ENCODE measurements at regions not wholly inside any gene's neighbourhood (a gene's known extent, or its start where the extent isn't known, plus 50 kb on each side); places are given as distances from the start of the nearest gene placed in this dataset.

DNA sequence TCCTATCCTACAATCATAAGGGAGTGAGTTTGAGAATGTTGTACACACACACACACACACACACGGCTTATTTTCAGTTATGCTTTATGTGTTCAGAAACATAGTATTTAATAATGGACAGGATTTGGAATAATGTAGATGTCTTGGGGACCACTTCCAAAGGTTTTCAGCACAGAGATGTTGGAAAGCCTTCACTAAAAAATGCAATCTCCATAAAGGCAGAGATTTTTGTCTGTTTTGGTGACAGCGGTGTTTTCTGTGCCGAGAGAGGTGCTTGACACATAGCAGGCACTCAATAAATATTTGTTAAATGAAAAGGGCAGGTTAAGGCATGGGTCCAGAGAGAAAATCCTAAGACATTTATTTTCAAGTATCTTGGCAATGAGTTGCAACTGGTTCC, 428.2 kb upstream of the RGMA start:
- DNase-seq = no peak

- DNase-seq = no peak
These were observed 426.4 kb upstream of the RGMA start for GRCh38 chr15:93515256-93516051.

DNA sequence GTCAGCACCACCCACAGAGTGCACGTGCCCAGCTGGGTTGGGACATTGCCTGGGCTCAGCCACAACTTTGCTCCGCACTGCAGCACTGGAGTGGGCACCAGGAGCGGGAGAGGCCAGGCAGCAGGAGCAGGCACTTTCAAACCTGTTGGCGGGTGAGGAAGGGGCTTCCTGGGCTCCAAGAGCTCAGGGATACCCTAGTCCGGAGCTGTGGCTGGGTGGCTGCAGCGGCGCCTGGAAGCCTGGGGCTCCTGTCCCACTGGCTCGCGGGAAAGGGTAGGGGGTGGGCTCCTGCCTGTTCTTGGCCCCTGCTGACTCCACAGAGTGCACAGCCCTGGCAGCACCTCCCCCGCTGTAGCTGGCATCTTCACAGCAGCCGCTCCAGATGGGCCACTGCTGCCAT, 417.6 kb upstream of the RGMA start:
- DNase-seq = no peak

- DNase-seq = no peak
These were observed 416.5 kb upstream of the RGMA start for GRCh38 chr15:93505506-93505905.

DNA sequence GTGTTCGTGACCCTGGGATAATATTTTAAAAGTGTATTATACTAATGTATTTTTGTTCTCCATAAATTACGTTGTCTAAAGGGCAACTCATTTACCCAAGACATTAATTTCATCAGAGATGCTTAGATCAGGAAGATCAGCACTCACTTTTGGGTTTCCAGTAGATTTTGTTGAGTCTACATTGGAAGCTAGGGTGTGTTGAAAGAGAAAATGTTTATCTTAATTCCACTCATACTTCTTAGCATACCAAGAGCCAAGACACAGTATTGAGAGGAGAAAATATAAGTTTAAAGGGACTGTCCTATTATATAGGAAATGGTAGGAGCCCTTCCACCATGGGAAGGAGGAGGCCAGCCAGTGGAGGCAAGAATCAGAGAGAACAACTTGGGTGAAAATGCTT, 412.9 kb upstream of the RGMA start:
- DNase-seq = no peak

GRCh38 chr15:93500155-93500554, 411.1 kb upstream of the RGMA start:
- DNase-seq = no peak

DNA sequence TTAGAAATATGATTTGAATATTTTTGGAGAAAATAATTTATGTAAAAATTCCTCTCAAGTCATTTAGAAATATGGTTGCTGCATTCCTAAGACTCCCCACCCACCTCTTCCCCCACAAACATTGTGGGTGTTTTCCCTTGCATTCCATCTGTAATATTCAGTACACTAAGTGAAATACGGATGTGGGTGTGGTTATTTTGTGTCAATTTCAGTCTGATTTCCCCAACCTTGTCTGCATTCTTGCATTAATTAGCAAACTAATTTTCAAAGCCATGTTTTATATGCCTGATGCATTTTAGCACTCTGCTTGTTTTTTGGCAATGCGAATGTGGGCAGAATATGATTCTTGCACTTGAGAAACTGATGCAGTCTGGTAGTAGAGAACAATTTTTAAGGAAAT, 408.3 kb upstream of the RGMA start:
- no peak for DNase-seq

DNA sequence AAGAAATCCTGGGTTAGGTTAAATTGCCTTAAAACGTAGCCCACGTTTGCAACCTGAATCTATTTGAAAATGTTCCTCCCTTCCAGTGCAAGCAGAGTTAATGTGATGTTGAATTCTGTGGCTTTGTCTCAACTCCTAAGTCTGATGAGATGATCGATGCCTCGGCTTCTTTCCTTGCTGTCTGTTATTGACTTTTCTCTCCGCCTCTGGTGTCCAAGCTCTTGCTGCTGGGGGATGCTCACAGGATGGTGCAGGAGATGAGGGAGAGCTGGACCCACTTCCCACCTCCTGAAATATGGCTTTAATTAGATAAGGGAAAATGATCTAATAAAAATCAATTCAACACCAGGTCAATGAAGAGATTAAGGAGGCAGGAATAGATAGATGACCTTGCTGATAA, 407.9 kb upstream of the RGMA start:
- no peak for DNase-seq

DNA sequence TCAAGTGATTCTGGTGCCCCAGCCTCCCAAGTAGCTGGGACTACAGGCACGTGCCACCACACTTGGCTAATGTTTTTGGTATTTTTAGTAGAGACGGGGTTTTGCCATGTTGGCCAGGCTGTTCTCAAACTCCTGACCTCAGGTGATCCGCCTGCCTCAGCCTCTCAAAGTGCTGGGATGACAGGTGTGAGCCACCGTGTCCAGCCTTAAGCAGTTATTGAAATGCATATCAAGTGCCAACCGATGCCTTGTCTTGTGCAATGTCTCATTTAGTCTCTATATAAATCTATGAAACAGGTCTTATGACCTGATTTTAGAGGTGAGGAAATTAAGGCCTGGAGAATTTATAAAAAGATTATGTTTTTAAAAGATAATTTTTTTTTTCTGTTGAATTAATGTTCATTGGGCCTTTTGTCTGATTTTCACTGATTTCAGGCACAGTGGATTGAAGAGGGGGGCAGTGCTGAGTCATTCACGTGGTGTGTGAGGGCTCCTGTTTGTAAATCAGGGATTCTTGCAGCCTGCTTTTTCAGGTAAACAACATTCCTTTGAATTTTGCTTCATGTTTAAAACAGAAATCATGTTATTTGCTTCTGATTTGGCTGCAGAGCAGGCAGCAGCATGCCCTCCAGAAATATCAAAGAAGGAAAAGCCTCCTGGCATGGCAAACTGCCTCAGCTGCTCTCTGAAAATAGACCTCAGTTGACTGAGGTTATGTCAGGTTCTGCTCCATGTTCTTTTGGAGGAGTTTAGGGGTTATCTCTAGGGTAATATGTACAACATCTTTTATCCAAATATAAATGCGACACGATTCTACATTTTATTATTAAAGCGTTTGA, 407.0 kb upstream of the RGMA start:
- no peak for DNase-seq

- DNase-seq = no peak
These were observed 404.2 kb upstream of the RGMA start for GRCh38 chr15:93493172-93493571.

- DNase-seq = no peak
These were observed 402.3 kb upstream of the RGMA start for GRCh38 chr15:93491291-93491690.

- no peak for DNase-seq
These were observed 399.3 kb upstream of the RGMA start for GRCh38 chr15:93488296-93488713.

DNA sequence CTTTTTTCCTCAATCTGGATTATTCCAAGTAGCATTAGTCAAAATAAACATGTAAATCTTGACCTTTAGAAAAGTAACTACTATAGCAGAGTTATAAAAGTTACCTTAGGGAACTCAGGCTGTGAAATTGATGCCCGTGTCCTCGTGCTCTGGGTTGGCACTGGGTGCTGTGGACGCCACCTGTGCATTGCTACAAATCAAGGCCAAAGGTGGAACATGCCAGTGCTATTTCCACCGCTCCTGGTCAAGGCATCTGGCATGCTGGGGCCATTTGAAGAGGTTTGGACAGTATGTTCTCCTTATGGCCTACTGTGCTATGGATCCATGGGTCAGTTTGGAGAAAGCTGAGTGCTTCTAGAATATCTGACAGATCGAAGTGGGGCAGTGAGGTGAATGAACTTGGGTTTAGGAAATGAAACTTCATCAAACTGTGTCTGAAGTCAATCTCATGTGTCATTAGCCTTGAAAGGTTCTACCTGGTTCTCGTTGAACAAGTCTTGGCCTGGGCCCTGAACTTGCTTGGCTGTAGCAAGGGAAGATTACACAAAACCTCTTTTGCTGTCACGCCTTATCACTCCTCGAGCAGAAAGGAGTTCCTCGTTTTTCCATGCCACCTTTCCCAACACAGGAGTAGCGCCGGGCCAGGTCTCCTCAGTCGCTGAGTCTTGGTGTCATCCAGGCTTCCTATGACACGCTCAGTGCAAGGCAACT, 397.6 kb upstream of the RGMA start:
- no peak for DNase-seq

DNA sequence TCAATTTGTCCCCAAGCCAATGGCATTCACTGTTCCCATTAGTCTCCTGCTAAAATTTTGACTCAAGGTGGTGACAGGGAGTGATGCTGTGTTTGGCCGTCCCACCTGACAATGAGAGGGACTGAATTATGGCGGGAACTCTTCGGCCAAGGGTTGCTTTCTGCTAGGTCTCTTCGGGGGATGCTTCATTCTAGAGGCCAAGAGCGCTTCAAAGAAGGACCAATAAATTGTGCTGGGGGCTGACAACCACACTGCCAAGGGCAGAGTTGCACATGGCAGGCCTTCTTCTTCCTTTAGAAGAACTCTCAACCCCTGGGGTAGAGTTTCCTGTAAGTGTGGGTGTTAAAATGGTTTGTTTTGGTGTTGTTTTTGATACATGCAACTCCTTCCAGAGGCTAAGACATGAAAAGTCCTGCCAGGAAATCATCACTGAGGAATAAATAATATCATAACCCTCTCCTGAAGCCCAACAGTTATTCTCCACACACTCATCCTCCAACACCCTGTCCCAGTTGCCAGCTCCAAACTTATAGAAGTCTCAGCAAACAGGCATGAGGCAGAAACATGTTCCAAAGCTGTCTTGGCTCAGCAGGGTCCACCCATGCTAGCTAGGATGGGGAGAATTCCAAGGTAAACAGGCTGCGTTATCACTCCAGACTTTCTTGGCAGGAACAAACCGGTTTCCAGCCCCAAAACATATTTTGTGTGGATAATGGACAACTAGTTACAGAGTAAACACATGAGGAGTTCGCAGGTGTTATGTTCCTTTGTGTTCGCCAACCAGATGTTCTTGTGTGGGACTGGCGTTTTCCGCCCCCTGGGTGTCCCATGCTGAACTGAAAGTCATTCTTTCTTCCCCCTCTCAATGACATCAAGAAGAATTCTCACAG, 396.7 kb upstream of the RGMA start:
- no peak for DNase-seq

- no peak for DNase-seq
These were observed 394.9 kb upstream of the RGMA start for GRCh38 chr15:93483923-93484322.

DNA sequence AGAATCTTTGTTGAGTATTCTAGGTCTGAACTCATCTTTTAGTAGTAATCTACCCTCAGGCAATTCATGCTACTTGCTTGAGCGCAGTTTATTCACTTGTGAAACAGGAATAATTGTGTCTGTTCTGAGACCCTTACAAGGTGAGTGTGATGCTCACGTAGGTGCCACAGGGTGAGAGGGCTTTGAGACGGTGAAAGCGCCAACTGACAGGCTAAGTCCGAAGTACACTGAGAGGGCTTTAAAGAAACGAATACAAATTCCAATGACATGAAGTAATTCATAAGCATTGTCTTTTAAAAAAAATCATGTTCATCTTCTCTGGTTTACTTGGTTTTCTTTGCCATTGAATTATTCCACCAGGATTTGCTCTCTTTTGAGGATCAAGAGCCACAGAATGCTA, 393.7 kb upstream of the RGMA start:
- no peak for DNase-seq

GRCh38 chr15:93479715-93480114, 390.7 kb upstream of the RGMA start:
- no peak for DNase-seq

GRCh38 chr15:93478947-93479346, 389.9 kb upstream of the RGMA start:
- DNase-seq = no peak

GRCh38 chr15:93477721-93478120, 388.7 kb upstream of the RGMA start:
- no peak for DNase-seq

DNA sequence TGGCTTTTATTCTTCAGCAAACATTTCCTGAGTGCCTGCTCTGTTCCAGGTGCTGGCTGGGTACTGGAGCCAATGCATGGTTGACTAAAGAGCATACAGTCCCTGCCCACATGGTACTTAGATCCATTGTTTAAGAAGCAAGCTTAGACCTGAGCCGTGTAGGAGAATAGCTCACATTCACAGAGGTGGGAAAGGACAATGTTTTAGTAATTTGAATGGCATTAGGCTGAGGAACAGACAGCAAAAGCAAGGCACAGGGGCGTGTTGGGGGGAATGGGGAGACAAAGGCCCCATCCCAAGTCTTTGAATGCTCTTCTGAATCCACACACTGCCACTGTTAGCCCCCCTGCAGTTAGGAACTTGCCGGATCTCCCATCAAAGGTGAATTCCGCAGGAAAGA, 388.2 kb upstream of the RGMA start:
- DNase-seq = no peak

- DNase-seq = no peak
These were observed 387.6 kb upstream of the RGMA start for GRCh38 chr15:93476491-93477177.

DNA sequence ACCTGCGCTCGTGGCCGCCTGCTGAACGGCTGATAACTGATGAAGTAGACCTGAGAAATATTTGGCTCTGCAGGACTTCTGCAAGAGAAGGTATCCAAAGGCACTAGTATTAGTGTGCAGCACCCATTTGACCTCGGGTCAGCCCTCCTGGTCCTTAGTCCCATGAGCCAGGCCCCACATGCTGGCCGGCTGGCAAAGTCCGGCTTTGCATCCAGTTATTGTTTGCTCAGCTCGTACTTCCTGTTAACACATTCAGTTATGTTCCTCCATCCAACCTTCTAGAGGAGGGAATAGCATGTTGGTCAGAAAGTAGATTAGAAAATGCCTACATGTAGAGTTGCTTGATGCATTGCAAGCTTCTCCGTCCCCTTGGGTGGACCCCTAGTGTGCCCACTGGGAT, 385.7 kb upstream of the RGMA start:
- no peak for DNase-seq

Data from NCI-H774 (cell line).